PFSK-1 (cell line): ENCODE measurements at regions not wholly inside any gene's neighbourhood (a gene's known extent, or its start where the extent isn't known, plus 50 kb on each side); places are given as distances from the start of the nearest gene placed in this dataset.

ENCODE experiments used
- FOXP2 ChIP-seq: optimal IDR thresholded peaks from 2 replicates; pipeline ENCODE3; 2011; ENCODE audit warnings: borderline replicate concordance, control low read depth, inconsistent platforms; ENCODE audit not compliant: insufficient read depth; ENCODE audit errors: extremely low read length, extremely low read depth
- POLR2AphosphoS5 ChIP-seq: IDR thresholded peaks from 2 replicates; pipeline ENCODE4 v1.6.1; 2012; ENCODE audit warnings: low read depth, mild to moderate bottlenecking, control low read depth, low read length, moderate library complexity
- SIN3A ChIP-seq: IDR thresholded peaks from 2 replicates; pipeline ENCODE4 v1.6.1; 2012; ENCODE audit warnings: mild to moderate bottlenecking, low read length, moderate library complexity, borderline replicate concordance; ENCODE audit not compliant: insufficient read depth
- TAF1 ChIP-seq: IDR thresholded peaks from 2 replicates; pipeline ENCODE4 v1.6.1; 2012; ENCODE audit warnings: low read length, control low read depth, borderline replicate concordance; ENCODE audit not compliant: insufficient read depth

DNA sequence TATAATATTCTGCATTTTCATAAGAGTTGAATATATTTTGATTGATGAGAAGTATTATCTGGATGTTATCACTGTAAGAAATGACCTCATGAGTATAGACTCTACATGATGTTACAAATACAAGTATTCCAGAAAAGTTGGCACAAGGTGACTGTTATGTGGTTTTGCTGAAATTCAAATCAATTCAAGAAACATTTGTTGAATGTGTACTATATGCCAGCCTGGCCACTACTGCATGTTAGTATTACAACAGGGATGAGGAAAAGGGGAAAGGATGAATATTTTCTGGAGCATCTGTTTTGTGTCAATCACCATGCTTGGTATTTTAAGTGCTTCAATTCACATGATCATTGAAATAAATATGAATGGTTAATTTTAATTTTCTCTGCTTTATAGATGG lies 250.9 kb upstream of the PBX1 start:
- no peak for TF ChIP-seq POLR2AphosphoS5
- no peak for TF ChIP-seq TAF1
- no peak for TF ChIP-seq FOXP2
- no peak for TF ChIP-seq SIN3A
